HG02588 (cell line): ENCODE measurements at regions not wholly inside any gene's neighbourhood (a gene's known extent, or its start where the extent isn't known, plus 50 kb on each side); places are given as distances from the start of the nearest gene placed in this dataset.

Experiments
- ATAC-seq: cut with Tn5 transposase; IDR thresholded peaks from one replicate; pipeline ENCODE4 v1.9.1; 2021; ENCODE audit warnings: mild to moderate bottlenecking, moderate library complexity; ENCODE audit not compliant: unreplicated experiment

DNA sequence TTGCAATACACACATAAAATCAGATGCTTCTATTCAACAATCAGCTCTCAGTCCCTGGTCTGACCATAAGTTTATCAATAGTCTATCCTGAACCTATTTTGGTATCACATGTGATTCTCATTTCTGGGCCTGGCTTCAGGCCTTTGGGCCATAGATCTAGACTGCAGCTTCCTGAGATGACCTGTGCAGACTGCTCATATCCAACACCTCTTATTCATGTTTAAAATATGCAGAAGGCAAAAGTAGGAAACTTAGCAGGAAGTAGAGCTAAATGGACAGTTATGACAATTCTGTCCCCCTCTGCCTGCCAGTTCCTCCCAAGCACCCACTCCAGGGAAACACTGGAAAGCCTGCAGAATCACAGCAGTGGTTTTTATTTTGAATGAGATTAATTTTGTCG, 53.3 kb downstream of the C7orf25 start:
- ATAC-seq = no peak

GRCh38 chr7:42856605-42856987, 55.3 kb downstream of the C7orf25 start:
- no peak for ATAC-seq

GRCh38 chr7:42854571-42855118, 57.2 kb downstream of the C7orf25 start:
- ATAC-seq = no peak

GRCh38 chr7:42852531-42852930, 59.3 kb downstream of the C7orf25 start:
- ATAC-seq = no peak

- no peak for ATAC-seq
Measured at GRCh38 chr7:42843205-42843800, 68.6 kb downstream of the C7orf25 start.

DNA sequence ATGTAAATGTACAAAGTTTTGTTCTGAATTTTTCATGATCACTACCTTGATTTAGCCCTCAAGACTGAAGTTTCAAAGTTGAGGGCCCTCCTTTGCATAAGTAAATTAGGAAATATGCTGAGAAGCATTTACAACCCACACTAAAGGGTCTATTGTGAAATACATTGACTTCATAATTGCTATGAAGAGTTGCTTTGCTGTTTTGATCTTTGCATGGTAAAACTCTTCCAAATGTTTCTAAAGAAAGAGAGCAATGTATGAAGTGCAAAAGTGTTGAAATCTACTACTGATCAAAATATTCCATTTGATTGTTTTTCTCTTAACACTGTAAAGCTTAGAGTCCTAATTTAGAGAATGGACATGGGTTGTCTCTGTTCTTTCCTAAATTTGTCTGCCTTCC, 77.2 kb downstream of the C7orf25 start:
- no peak for ATAC-seq

- ATAC-seq = no peak
Measured at GRCh38 chr7:42833411-42833810, 78.5 kb downstream of the C7orf25 start.

GRCh38 chr7:42832667-42833066, 79.2 kb downstream of the C7orf25 start:
- no peak for ATAC-seq

- ATAC-seq = no peak
Measured at GRCh38 chr7:42831718-42832522, 80.0 kb downstream of the C7orf25 start.

GRCh38 chr7:42831006-42831717, 80.7 kb downstream of the C7orf25 start:
- no peak for ATAC-seq

GRCh38 chr7:42812779-42813178, 99.1 kb downstream of the C7orf25 start:
- no peak for ATAC-seq

- no peak for ATAC-seq
Measured at GRCh38 chr7:42805601-42806000, 106.3 kb downstream of the C7orf25 start.

GRCh38 chr7:42794673-42795072, 117.2 kb downstream of the C7orf25 start:
- no peak for ATAC-seq

DNA sequence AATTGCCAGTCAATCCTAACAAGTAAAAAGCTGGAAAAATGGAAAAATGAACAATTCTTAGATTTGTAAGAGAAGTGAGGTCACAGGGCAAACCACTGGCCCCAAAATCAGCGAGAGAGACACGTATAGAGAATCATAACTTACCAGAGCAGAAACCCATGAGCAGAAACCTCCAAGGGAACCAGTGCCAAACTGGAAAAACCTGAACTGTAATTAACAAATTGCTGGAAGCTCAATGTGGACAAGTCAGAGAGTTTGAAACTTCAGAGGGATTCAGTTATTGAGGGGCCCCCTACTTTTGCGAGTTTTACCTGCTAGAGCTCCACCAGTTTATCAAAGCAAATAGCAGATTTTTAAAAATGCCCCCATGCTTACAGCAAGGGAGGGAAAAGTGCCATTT, 119.0 kb downstream of the C7orf25 start:
- ATAC-seq = no peak

GRCh38 chr7:42790196-42790595, 121.7 kb downstream of the C7orf25 start:
- no peak for ATAC-seq

DNA sequence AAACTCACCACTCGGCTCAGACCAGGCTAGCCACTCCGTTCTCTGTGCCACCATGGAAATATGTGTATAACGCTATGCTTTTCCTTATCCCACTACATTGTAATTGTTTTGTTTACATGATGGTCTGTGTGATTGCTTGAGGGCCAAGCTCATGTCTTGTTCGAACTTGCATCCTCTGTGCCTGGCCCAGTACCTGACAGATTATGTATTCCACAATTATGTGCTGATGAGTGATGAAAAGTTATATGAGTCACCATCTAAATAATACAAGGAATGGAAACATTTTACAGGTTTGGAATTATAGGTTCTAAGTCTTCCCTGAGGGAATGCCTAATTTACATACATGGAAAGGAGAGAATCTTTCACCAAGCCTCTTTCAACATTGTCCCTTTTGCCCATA, 137.4 kb downstream of the C7orf25 start:
- ATAC-seq = no peak

GRCh38 chr7:42770114-42770513, 141.8 kb downstream of the C7orf25 start:
- no peak for ATAC-seq

DNA sequence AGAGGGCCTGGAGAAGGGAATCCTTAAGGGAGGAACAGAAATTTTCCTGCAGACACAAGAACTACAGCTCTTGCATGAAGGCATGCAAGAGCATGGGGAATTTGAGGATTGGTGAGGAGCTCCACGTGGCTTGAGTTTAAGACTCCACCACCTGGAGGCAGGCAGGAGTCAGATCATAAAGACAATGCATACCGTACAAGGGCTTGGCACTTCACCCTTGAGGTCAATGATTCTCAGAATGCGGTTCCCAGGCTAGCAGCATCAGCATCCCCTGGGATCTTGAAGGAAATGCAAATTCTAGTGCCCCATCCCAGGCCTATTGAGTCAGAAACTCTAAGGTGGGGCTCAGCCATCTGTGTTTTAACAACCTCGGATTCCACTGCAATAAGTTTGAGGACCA, 143.8 kb downstream of the C7orf25 start:
- no peak for ATAC-seq

DNA sequence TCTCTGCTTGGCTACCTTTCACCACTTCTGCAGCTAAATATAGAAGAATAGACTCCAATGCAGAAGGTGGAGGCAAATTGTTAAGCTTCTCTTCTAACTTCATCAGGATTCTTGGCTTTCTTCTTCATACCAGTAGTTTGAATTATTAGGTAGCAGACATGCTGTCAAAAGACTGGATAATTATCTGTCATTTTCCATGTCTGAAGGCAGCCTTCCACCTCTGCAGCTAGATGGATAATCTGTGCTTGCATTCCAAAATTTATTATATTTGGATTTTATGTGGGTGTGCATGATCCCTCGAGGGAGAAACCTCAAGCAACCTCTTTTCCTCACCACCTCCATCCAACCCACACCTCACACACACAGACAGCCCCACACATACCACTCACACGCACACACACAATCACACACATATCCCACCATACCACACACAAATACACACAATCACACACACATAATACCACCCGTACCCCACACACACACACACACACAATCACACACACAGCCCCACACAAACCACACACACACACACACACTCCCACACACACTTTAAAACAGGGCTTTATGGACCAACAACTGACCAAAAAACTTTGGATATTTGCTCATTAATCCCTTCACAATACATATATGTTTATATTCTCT, 145.0 kb downstream of the C7orf25 start:
- no peak for ATAC-seq

- ATAC-seq = no peak
Measured at GRCh38 chr7:42765931-42766330, 145.9 kb downstream of the C7orf25 start.

DNA sequence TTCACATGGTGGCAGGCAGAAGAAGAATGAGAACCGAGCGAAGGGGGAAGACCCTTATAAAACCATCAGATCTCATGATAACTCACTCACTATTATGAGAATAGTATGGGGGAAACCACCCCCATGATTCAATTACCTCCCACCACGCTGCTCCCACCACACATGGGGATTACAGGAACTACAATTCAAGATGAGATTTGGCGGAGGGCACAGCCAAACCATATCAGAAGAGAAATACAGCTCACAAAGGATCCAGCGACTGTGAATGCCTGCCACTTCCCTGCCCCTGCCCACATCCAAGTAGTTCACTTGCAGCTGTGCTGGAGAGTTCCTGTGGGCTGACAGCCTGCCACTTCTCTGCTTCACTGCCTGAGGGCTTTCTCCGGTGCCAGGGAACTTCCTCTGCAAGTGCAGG, 148.7 kb downstream of the C7orf25 start:
- no peak for ATAC-seq
